ENCODE measurements at regions not wholly inside any gene's neighbourhood (a gene's known extent, or its start where the extent isn't known, plus 50 kb on each side); places are given as distances from the start of the nearest gene placed in this dataset.

DNA sequence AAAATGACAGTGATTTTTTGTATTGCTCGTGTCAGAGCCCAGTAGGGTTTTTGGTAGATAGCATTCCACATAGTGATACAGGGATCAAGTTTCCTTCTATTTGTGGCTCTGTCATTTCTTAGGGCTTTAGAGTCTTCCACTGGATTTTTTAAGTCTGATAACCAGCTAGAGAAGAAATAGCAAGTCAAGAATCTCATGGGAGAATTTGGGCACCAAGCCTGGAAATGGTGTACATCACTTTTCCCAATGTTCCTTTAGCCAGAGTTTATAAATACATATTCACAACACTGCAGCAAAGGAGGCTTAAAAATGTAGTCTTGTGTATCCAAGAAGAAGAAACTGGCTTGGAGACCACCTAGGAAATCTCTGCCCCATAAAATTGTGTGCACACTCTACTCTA lies 647.1 kb upstream of the KLF4 start (continued):
- TF ChIP-seq ZFP36L2 (CRISPR knock-in tag; IDR thresholded peaks at IDR 0.05) (no peak), KAT8 (CRISPR knock-in tag; IDR thresholded peaks at IDR 0.05) (no peak), ZNF562 (CRISPR knock-in tag; IDR thresholded peaks at IDR 0.05; ENCODE audit: borderline replicate concordance) (no peak)

GRCh38 chr9:108134486-108135128 lies 645.0 kb upstream of the KLF4 start:
- no peaks in the 10 kb centered on the region for H3K4me1 ChIP-seq (ENCODE audit: insufficient read depth, low read length)
- no peaks in the 10 kb centered on the region for H3K79me2 ChIP-seq (ENCODE audit: insufficient read depth, low read length)
- no peak for ATAC-seq
- H3K9me3 ChIP-seq (ENCODE audit: low read length) = no peaks in the 10 kb centered on the region
- WGBS (ENCODE audit: low lambda C conversion rate) = 15% methylated on average over 4 of the region's 4 CpGs
- BruUV-seq (replicated peaks) = no TSS peak
- intact Hi-C loops (cut with micrococcal nuclease; ENCODE audit: unreplicated experiment) = no loop called here
- no peaks in the 10 kb centered on the region for H4K20me1 ChIP-seq (ENCODE audit: insufficient read depth, low read length)
- CTCF ChIA-PET (ENCODE audit: low intra/inter-chr PET ratio, low total read pairs) = no interaction called here
- in situ Hi-C loops (cut with HindIII; ENCODE audit: extremely low pct_ligation_motif_present, low pct_unique_long_range_greater_than_20kb) = no loop called here
- no peak for FAIRE-seq
- no peak overlapping the region for H3K27ac ChIP-seq (ENCODE audit: extremely low read length, insufficient read depth, low read length)
- H3K4me3 ChIP-seq (replicated peaks in 1 of 3; ENCODE audit: insufficient read depth in 1 of 3, low read depth in 2 of 3, low read length in 3 of 3) = no peak overlapping the region
- POLR2A ChIA-PET = no interaction called here
- H3K27me3 ChIP-seq (ENCODE audit: control insufficient read depth in 1 of 2, insufficient read depth in 2 of 2, low read length in 2 of 2) = no peaks in the 10 kb centered on the region
- no peak overlapping the region for H3K4me2 ChIP-seq (ENCODE audit: low read depth, low read length)
- no peaks in the 10 kb centered on the region for H3K36me3 ChIP-seq (replicated peaks in 1 of 2; ENCODE audit: control insufficient read depth in 1 of 2, insufficient read depth in 2 of 2, low read length in 2 of 2)
- no peak overlapping the region for H2AFZ ChIP-seq (ENCODE audit: low read length)
- TF ChIP-seq ZNF318 (CRISPR knock-in tag; IDR thresholded peaks at IDR 0.05) (no peak), MED1 (CRISPR knock-in tag; IDR thresholded peaks at IDR 0.05) (no peak), ZNF530 (CRISPR knock-in tag; IDR thresholded peaks at IDR 0.05; ENCODE audit: low read depth) (no peak), ZNF383 (CRISPR knock-in tag; IDR thresholded peaks at IDR 0.05; ENCODE audit: borderline replicate concordance) (no peak), ZBTB37 (CRISPR knock-in tag; IDR thresholded peaks at IDR 0.05) (no peak), TOE1 (CRISPR knock-in tag; IDR thresholded peaks at IDR 0.05) (no peak), THAP11 (CRISPR knock-in tag; IDR thresholded peaks at IDR 0.05) (no peak), RFX1 (IDR thresholded peaks at IDR 0.05) (no peak), PCBP1 (IDR thresholded peaks at IDR 0.05; ENCODE audit: borderline replicate concordance, low read depth, low read length) (no peak), ADNP (CRISPR knock-in tag; IDR thresholded peaks at IDR 0.05) (no peak), ZNF136 (CRISPR knock-in tag; IDR thresholded peaks at IDR 0.05; ENCODE audit: low read depth) (no peak)
- DNase-seq (ENCODE audit: low spot score) = no peak
- H3K9ac ChIP-seq (ENCODE audit: insufficient read depth, low read depth, low read length) = no peak overlapping the region

All from HepG2 (cell line).